IPS-20b (cell line): ENCODE measurements at regions not wholly inside any gene's neighbourhood (a gene's known extent, or its start where the extent isn't known, plus 50 kb on each side); places are given as distances from the start of the nearest gene placed in this dataset.

Experiments used
- H3K27ac ChIP-seq: one replicate; pipeline ENCODE4 v1.5.1; 2013; ENCODE audit warnings: low read length
- H3K27me3 ChIP-seq: 2 replicates; pipeline ENCODE4 v1.6.1; 2013; ENCODE audit warnings: mild to moderate bottlenecking, low read length, inconsistent platforms; ENCODE audit not compliant: insufficient read depth
- H3K36me3 ChIP-seq: 2 replicates; pipeline ENCODE4 v1.6.1; 2013; ENCODE audit warnings: low read depth, mild to moderate bottlenecking, inconsistent platforms, low read length, moderate library complexity; ENCODE audit not compliant: insufficient read depth
- H3K4me1 ChIP-seq: 2 replicates; pipeline ENCODE4 v1.6.1; 2013; ENCODE audit warnings: mild to moderate bottlenecking, control low read depth, inconsistent platforms, low read length, moderate library complexity; ENCODE audit not compliant: insufficient read depth
- H3K4me3 ChIP-seq: 2 replicates; pipeline ENCODE4 v1.5.1; 2013; ENCODE audit warnings: mild to moderate bottlenecking, low read length, inconsistent platforms
- H3K9ac ChIP-seq: 2 replicates; pipeline ENCODE4 v1.6.1; 2013; ENCODE audit warnings: low read depth, mild to moderate bottlenecking, inconsistent platforms, low read length, moderate library complexity
- H3K9me3 ChIP-seq: 2 replicates; pipeline ENCODE4 v1.6.1; 2013; ENCODE audit warnings: mild to moderate bottlenecking, low read depth, low read length, inconsistent platforms; ENCODE audit not compliant: insufficient read depth

GRCh38 chr4:35614120-35614519 lies 630.2 kb downstream of the ARAP2 start:
- Histone ChIP-seq H3K27me3 (no peaks in the 10 kb centered on the region), H3K4me3 (no peak overlapping the region), H3K4me1 (no peaks in the 10 kb centered on the region), H3K9me3 (no peaks in the 10 kb centered on the region), H3K9ac (no peak overlapping the region), H3K36me3 (no peaks in the 10 kb centered on the region), H3K27ac (no peak overlapping the region)

GRCh38 chr4:35639929-35640328 lies 604.4 kb downstream of the ARAP2 start:
- H3K27me3 ChIP-seq = no peaks in the 10 kb centered on the region
- no peak overlapping the region for H3K27ac ChIP-seq
- no peaks in the 10 kb centered on the region; the same call in 1 of the 2 replicates for H3K9me3 ChIP-seq
- no peaks in the 10 kb centered on the region for H3K4me1 ChIP-seq
- no peak overlapping the region for H3K9ac ChIP-seq
- H3K36me3 ChIP-seq = no peaks in the 10 kb centered on the region
- no peak overlapping the region for H3K4me3 ChIP-seq

GRCh38 chr4:35643661-35644060 lies 600.7 kb downstream of the ARAP2 start:
- Histone ChIP-seq H3K27me3 (no peaks in the 10 kb centered on the region), H3K9ac (no peak overlapping the region), H3K9me3 (no peaks in the 10 kb centered on the region), H3K36me3 (no peaks in the 10 kb centered on the region), H3K27ac (no peak overlapping the region), H3K4me1 (no peaks in the 10 kb centered on the region), H3K4me3 (no peak overlapping the region)

GRCh38 chr4:35644591-35644990 lies 599.7 kb downstream of the ARAP2 start:
- Histone ChIP-seq H3K4me1 (no peaks in the 10 kb centered on the region), H3K36me3 (no peaks in the 10 kb centered on the region), H3K4me3 (no peak overlapping the region), H3K9me3 (no peaks in the 10 kb centered on the region), H3K27ac (no peak overlapping the region), H3K27me3 (no peaks in the 10 kb centered on the region), H3K9ac (no peak overlapping the region)

- Histone ChIP-seq H3K9ac (no peak overlapping the region), H3K4me3 (no peak overlapping the region), H3K27me3 (no peaks in the 10 kb centered on the region), H3K27ac (no peak overlapping the region), H3K4me1 (no peaks in the 10 kb centered on the region), H3K36me3 (no peaks in the 10 kb centered on the region), H3K9me3 (no peaks in the 10 kb centered on the region)
These were observed 595.3 kb downstream of the ARAP2 start for GRCh38 chr4:35649011-35649410.

GRCh38 chr4:35649778-35650177 lies 594.5 kb downstream of the ARAP2 start:
- Histone ChIP-seq H3K36me3 (no peaks in the 10 kb centered on the region), H3K4me1 (no peaks in the 10 kb centered on the region), H3K27me3 (no peaks in the 10 kb centered on the region), H3K9ac (no peak overlapping the region), H3K9me3 (no peaks in the 10 kb centered on the region), H3K27ac (no peak overlapping the region), H3K4me3 (no peak overlapping the region)

GRCh38 chr4:35652197-35652596 lies 592.1 kb downstream of the ARAP2 start:
- Histone ChIP-seq H3K4me3 (no peak overlapping the region), H3K9me3 (no peaks in the 10 kb centered on the region), H3K9ac (no peak overlapping the region), H3K4me1 (no peaks in the 10 kb centered on the region), H3K36me3 (no peaks in the 10 kb centered on the region), H3K27ac (no peak overlapping the region), H3K27me3 (no peaks in the 10 kb centered on the region)

- Histone ChIP-seq H3K9ac (no peak overlapping the region), H3K4me3 (no peak overlapping the region), H3K27me3 (no peaks in the 10 kb centered on the region), H3K36me3 (no peaks in the 10 kb centered on the region), H3K4me1 (no peaks in the 10 kb centered on the region), H3K9me3 (no peaks in the 10 kb centered on the region), H3K27ac (no peak overlapping the region)
These were observed 590.9 kb downstream of the ARAP2 start for GRCh38 chr4:35653451-35653850.

GRCh38 chr4:35673137-35673536 lies 571.2 kb downstream of the ARAP2 start:
- Histone ChIP-seq H3K36me3 (no peaks in the 10 kb centered on the region), H3K27me3 (no peaks in the 10 kb centered on the region), H3K4me1 (no peaks in the 10 kb centered on the region)

GRCh38 chr4:35684755-35685154 lies 559.6 kb downstream of the ARAP2 start:
- peaks cover 5% of the 10 kb centered on the region; the same call in 1 of the 2 replicates for H3K9me3 ChIP-seq
- no peaks in the 10 kb centered on the region for H3K4me1 ChIP-seq
- H3K36me3 ChIP-seq = no peaks in the 10 kb centered on the region
- H3K27me3 ChIP-seq = no peaks in the 10 kb centered on the region
- no peak overlapping the region for H3K27ac ChIP-seq
- H3K4me3 ChIP-seq = no peak overlapping the region
- no peak overlapping the region for H3K9ac ChIP-seq

More at GRCh38 chr4:35673137-35673536, 571.2 kb downstream of the ARAP2 start:
- Histone ChIP-seq H3K4me3 (no peak overlapping the region), H3K9me3 (no peaks in the 10 kb centered on the region), H3K9ac (no peak overlapping the region), H3K27ac (no peak overlapping the region)

GRCh38 chr4:35689870-35690269 lies 554.4 kb downstream of the ARAP2 start:
- H3K4me3 ChIP-seq = no peak overlapping the region
- H3K9ac ChIP-seq = no peak overlapping the region
- H3K36me3 ChIP-seq = no peaks in the 10 kb centered on the region
- H3K4me1 ChIP-seq = no peaks in the 10 kb centered on the region
- H3K27me3 ChIP-seq = no peaks in the 10 kb centered on the region
- no peak overlapping the region for H3K27ac ChIP-seq
- H3K9me3 ChIP-seq = no peaks in the 10 kb centered on the region; the same call in 1 of the 2 replicates

GRCh38 chr4:35690271-35690670 lies 554.0 kb downstream of the ARAP2 start:
- H3K4me1 ChIP-seq = no peaks in the 10 kb centered on the region
- no peak overlapping the region for H3K27ac ChIP-seq
- no peaks in the 10 kb centered on the region; the same call in 1 of the 2 replicates for H3K9me3 ChIP-seq
- no peak overlapping the region for H3K9ac ChIP-seq
- H3K36me3 ChIP-seq = no peaks in the 10 kb centered on the region
- no peaks in the 10 kb centered on the region for H3K27me3 ChIP-seq
- no peak overlapping the region for H3K4me3 ChIP-seq

- Histone ChIP-seq H3K4me3 (no peak overlapping the region), H3K27ac (no peak overlapping the region), H3K27me3 (no peaks in the 10 kb centered on the region), H3K9me3 (no peaks in the 10 kb centered on the region), H3K36me3 (no peaks in the 10 kb centered on the region), H3K9ac (no peak overlapping the region), H3K4me1 (no peaks in the 10 kb centered on the region)
These were observed 549.3 kb downstream of the ARAP2 start for GRCh38 chr4:35695003-35695402.
